Mucosa of rectum (tissue), 2 donors: ENCODE measurements at regions not wholly inside any gene's neighbourhood (a gene's known extent, or its start where the extent isn't known, plus 50 kb on each side); places are given as distances from the start of the nearest gene placed in this dataset.

Experiments used
- H3K27ac ChIP-seq, 2 donors: one replicate each; pipeline ENCODE4 v1.7.0; 2013; ENCODE audit warnings: inconsistent platforms in 2 of 2, low read depth in 2 of 2, low read length in 2 of 2
- H3K27me3 ChIP-seq, 2 donors: one replicate each; pipeline ENCODE4 v1.7.0; 2013; ENCODE audit warnings: low read length in 2 of 2; ENCODE audit not compliant: control insufficient read depth in 2 of 2, insufficient read depth in 2 of 2
- H3K36me3 ChIP-seq, 2 donors: one replicate each; pipeline ENCODE4 v1.7.0; 2013; ENCODE audit warnings: low read length in 2 of 2; ENCODE audit not compliant: control insufficient read depth in 2 of 2, insufficient read depth in 2 of 2
- H3K4me1 ChIP-seq, 2 donors: one replicate each; pipeline ENCODE4 v1.7.0; 2013; ENCODE audit warnings: low read length in 2 of 2, mild to moderate bottlenecking in 1 of 2; ENCODE audit not compliant: control insufficient read depth in 2 of 2, insufficient read depth in 2 of 2
- H3K4me3 ChIP-seq, 2 donors: one replicate each; pipeline ENCODE4 v1.7.0; 2013; ENCODE audit warnings: low read length in 2 of 2
- H3K9ac ChIP-seq, 2 donors: one replicate each; pipeline ENCODE4 v1.7.0; 2013; ENCODE audit warnings: low read length in 2 of 2, low read depth in 1 of 2, mild to moderate bottlenecking in 1 of 2
- H3K9me3 ChIP-seq, 2 donors: one replicate each; pipeline ENCODE4 v1.7.0; 2013; ENCODE audit warnings: low read length in 2 of 2; ENCODE audit not compliant: control insufficient read depth in 2 of 2
- donor health status: healthy.
- donor health status: Normal muscosa, but diverticular disease.

DNA sequence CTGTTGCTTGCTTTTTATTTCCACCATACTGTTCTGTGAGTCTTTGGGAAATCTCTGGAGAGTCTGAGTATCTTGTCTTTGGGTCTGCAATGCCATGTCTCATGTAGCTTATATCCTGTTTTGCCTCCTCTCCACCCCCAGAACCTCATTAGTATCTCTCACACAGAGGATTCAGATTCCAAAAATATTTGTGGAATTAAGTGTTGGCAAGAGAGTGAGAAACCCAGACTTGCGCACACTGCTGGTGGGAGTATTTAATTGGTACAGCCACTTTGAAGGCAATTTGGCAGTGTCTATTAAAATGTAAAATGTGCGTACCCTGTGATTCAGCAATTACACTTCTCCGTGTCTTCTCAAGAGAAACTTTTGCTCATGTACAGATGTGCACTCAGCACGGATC, 68.6 kb downstream of the ZNF621 start:
- H3K9me3 ChIP-seq = no peaks in the 10 kb centered on the region
- H3K9ac ChIP-seq = no peak overlapping the region
- H3K27me3 ChIP-seq = no peaks in the 10 kb centered on the region
- H3K27ac ChIP-seq = no peak overlapping the region
- no peaks in the 10 kb centered on the region for H3K36me3 ChIP-seq
- no peak overlapping the region for H3K4me3 ChIP-seq
- no peaks in the 10 kb centered on the region for H3K4me1 ChIP-seq

DNA sequence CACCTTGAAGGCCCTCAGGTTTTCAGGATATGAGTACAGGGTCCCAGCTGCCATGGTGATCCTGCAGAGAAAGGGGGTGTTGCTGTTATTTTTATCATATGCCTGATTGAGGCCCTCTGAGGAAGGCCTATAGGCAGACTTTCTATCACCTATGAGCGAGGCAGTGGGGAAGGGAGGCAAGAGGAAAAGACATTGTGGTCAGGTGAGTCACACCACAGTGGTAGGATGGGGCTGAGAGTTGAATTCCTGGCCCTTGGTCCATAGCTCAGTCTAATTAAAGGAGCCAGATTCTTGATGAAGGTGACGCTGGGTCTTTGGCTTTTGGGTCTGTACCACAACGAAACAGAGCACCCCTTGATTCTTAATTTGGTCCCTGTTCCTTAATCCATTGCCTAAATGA, 72.7 kb downstream of the ZNF621 start:
- no peaks in the 10 kb centered on the region for H3K9me3 ChIP-seq
- no peak overlapping the region for H3K4me3 ChIP-seq
- no peaks in the 10 kb centered on the region for H3K4me1 ChIP-seq
- H3K9ac ChIP-seq = no peak overlapping the region
- H3K36me3 ChIP-seq = no peaks in the 10 kb centered on the region
- H3K27me3 ChIP-seq = no peaks in the 10 kb centered on the region
- no peak overlapping the region for H3K27ac ChIP-seq

DNA sequence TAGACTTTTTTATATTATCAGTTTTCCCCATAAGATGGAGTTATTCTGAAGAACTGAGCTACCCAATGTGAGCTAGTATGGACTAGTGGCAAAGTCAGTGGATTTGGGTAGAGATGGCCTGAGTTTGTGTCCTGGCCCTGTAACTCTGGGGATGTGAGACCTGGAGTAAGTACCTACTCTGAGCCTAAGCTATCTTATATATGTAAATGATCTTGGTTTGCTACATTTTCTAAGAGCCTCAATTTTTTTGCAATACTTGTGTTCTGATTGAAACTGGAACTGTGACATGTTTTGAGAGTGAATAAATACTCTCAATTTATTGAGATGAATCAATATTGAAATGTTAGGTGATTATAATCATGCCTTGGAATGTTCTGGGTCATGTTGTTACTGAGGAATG, 73.6 kb downstream of the ZNF621 start:
- Histone ChIP-seq H3K27me3 (no peaks in the 10 kb centered on the region), H3K36me3 (no peaks in the 10 kb centered on the region), H3K27ac (no peak overlapping the region), H3K9me3 (no peaks in the 10 kb centered on the region), H3K9ac (no peak overlapping the region), H3K4me3 (no peak overlapping the region), H3K4me1 (no peaks in the 10 kb centered on the region)

DNA sequence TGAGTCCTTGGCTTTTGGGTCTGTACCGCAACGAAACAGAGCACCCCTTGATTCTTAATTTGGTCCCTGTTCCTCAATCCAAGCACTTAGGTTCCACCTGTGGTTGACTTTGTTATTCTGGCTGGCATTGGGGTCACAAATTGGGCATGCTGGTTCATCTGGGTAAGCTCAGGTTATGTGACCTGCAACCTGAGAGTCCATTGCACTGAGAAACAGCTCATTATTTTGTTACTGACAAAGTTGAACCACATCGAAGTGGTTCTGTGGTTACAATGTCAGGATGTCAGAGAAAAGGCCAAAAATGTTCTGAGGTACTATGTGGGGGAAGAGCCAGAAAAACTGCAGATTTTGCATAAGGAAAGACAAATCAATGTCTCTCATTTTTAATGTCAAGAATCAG, 74.2 kb downstream of the ZNF621 start:
- no peaks in the 10 kb centered on the region for H3K36me3 ChIP-seq
- no peaks in the 10 kb centered on the region for H3K27me3 ChIP-seq
- H3K9me3 ChIP-seq = no peaks in the 10 kb centered on the region
- no peaks in the 10 kb centered on the region for H3K4me1 ChIP-seq
- no peak overlapping the region for H3K27ac ChIP-seq
- H3K9ac ChIP-seq = no peak overlapping the region
- no peak overlapping the region for H3K4me3 ChIP-seq

DNA sequence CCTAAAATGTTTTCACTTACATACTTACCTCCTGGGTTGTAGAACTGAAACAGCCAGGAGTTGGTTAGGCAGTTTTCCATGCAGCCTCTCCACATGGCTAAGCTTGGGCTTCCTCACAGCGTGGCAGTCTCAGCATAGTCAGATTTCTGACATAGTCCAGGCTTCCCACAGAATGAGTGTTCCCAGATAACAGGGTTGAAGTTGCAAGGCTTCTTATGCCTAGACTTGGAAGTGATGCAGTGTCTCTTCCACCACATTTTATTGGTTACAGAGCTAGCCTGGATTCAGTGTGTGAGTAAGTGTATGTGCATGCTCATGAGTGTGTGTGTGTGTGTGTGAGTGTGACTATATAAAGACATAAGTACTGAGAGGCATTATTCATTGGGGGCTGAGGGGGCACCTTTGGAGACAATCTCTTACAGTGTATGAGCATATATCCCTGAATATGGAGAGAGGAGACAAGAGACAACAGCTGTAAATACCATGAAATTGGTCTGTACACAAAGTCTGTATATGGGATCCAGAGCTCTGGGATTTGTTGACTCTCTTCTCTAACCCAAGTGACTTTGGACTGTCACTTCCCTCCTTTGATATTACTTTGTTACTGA, 78.1 kb downstream of the ZNF621 start:
- H3K36me3 ChIP-seq = no peaks in the 10 kb centered on the region
- no peaks in the 10 kb centered on the region for H3K9me3 ChIP-seq
- no peak overlapping the region for H3K4me3 ChIP-seq
- H3K27me3 ChIP-seq = no peaks in the 10 kb centered on the region
- no peaks in the 10 kb centered on the region for H3K4me1 ChIP-seq
- H3K27ac ChIP-seq = no peak overlapping the region
- no peak overlapping the region for H3K9ac ChIP-seq

DNA sequence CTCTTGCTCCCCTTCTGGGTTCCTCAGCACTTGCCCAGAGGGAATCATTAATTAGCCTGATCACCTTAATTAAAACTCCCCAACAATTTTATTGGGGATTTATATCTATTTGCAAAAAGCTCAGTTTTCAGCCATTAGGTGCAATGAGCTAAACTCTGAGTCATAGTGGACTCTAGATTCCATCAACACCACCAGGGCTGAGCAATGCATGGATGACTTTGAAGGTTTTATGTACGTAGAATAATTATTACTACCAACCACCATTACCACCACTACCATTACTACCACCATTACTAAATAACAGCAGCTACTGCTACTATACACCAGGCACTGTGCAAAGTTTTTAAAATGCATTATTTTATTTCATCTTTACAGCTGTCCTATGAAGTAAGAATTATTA, 81.2 kb downstream of the ZNF621 start:
- no peaks in the 10 kb centered on the region for H3K4me1 ChIP-seq

DNA sequence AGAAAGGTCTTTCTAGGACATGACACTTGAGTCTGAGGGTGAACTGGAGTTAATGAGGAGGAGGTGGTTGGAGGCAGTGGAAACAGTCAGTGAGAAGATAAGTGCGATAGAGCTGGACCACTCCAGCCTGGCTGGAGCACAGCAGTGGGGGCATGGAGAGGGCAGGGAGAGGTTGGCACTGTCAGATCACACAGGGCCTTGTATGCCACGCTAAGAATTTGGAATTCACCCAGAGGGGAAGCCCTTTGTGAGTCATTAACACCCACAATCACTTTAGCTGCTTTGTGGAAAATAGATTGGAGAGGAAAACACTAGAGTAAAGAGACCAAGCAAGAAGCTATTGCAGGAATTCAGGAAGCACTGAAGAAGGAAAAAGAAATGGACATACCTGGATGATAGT, 83.3 kb downstream of the ZNF621 start:
- Histone ChIP-seq H3K36me3 (no peaks in the 10 kb centered on the region), H3K4me3 (no peak overlapping the region), H3K27ac (no peak overlapping the region), H3K9me3 (no peaks in the 10 kb centered on the region), H3K4me1 (no peaks in the 10 kb centered on the region), H3K9ac (no peak overlapping the region), H3K27me3 (no peaks in the 10 kb centered on the region)

More for the DNA sequence above, 81.2 kb downstream of the ZNF621 start:
- Histone ChIP-seq H3K9ac (no peak overlapping the region), H3K4me3 (no peak overlapping the region), H3K27me3 (no peaks in the 10 kb centered on the region), H3K9me3 (no peaks in the 10 kb centered on the region), H3K36me3 (no peaks in the 10 kb centered on the region), H3K27ac (no peak overlapping the region)

DNA sequence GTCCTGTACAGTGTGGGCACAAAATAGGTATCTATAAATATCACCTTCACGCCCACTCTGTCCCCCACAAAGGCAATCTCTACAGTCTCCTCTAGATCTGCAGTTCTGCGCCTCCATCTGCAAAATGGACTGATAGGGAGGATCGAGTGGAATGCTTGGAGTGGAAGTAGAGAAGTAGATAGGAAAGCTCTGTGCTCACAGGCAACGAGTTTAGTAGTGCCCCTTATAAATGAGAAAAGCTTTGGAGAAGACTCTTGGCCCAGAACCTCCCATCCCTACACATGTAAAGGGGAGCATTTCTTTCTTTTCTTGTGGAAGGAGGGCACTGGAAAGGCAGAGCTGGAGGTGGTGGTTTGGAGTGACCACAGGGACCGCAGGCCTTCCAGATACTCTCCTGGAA, 88.5 kb downstream of the ZNF621 start:
- H3K4me1 ChIP-seq = no peaks in the 10 kb centered on the region
- no peak overlapping the region for H3K9ac ChIP-seq
- no peak overlapping the region for H3K4me3 ChIP-seq
- no peaks in the 10 kb centered on the region for H3K36me3 ChIP-seq
- no peaks in the 10 kb centered on the region for H3K9me3 ChIP-seq
- H3K27me3 ChIP-seq = peaks cover 0 to 2% of the 10 kb centered on the region in 2 donors
- H3K27ac ChIP-seq = no peak overlapping the region

DNA sequence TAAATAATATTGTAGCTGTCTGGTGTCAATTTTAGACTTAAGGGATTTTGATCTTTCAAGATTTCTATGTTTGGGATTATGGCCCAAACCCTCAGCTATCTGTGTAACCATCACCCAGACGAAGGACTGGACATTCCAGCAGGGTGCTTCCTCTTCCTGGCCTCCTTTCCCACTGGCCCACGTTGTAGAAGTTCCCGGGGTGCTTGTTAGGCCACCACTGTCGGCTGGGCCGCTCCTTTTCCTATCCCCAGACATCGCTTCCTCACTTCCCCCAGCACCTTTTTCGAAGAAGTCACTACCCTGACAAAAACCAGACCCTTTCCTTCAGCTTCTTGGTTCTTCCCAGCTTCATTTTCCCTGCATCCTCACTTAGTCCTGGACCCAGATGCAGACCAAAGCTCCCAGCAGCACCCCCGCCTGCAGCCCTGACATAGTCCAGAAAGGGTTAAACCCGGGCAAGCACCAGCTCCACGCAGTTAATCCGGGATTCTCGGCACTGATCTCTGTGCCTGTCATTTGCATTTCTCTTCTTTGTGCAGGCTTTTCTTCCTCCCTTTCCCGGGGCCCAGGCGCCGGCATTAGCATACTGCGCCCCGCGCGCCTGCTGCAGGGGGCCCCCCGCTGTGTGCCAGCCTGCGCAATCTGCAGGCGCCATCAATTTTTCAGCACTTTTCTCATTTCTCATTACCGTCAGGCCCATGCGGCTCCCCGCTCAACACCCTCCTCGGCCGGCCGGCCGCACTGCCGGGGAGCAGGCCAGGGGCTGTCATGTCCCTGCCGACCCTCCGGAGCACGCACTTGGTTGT, 90.6 kb downstream of the ZNF621 start:
- H3K36me3 ChIP-seq = no peaks in the 10 kb centered on the region
- H3K9ac ChIP-seq = no peak overlapping the region
- no peak overlapping the region for H3K4me3 ChIP-seq
- H3K4me1 ChIP-seq = no peaks in the 10 kb centered on the region
- no peak overlapping the region for H3K27ac ChIP-seq
- no peaks in the 10 kb centered on the region for H3K9me3 ChIP-seq
- peaks cover 0 to 2% of the 10 kb centered on the region in 2 donors for H3K27me3 ChIP-seq

DNA sequence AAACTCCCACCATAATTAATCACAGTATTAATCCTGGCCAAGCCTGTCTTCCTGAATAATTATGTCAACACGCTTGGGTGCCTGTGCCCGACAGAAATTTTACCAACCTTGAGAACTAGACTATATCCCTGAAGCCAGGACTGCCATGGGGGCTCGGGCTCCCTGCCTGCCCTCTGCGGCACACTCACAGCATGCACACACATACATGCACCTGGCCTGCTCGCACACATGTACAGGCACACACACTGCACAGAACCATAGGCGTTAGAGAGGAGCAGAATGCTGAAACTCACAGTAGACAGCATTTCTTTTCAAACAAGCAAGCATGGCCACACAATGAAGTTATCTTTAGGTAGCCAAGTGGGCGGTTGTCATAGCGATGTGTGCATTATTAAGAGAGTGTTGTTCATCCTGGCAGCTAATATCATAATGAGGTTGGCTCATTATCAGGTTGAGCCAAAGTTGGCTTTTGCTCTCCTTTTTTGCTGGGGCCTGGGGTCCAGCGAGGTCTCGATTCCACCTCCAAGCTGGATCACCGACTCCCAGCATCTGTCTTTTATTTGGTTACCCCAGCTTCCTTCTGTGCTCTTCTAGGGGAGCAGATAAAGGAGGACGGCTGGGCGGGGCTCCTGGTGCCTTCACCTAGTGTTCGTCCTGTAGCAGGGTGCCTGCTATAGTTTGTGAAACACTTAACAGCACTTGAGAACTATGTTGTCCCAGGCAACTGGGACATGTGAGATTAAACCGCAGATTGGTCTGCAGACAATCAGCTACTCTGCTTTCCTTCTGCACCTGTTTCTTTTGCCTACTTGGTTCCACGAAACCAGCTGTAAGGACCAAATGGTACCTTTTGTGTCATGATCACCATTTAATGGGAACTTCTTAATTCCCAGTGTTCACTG, 91.4 kb downstream of the ZNF621 start:
- Histone ChIP-seq H3K9ac (no peak overlapping the region), H3K4me3 (no peak overlapping the region), H3K36me3 (no peaks in the 10 kb centered on the region), H3K4me1 (no peaks in the 10 kb centered on the region), H3K9me3 (no peaks in the 10 kb centered on the region), H3K27me3 (peaks cover 0 to 2% of the 10 kb centered on the region in 2 donors), H3K27ac (no peak overlapping the region)
